ENCODE measurements at regions not wholly inside any gene's neighbourhood (a gene's known extent, or its start where the extent isn't known, plus 50 kb on each side); places are given as distances from the start of the nearest gene placed in this dataset.
"Not testable (repeated sequence)": the region's sequence is repeated elsewhere in the genome, so short reads cannot be mapped to it uniquely, and the experiment has no call there.

DNA sequence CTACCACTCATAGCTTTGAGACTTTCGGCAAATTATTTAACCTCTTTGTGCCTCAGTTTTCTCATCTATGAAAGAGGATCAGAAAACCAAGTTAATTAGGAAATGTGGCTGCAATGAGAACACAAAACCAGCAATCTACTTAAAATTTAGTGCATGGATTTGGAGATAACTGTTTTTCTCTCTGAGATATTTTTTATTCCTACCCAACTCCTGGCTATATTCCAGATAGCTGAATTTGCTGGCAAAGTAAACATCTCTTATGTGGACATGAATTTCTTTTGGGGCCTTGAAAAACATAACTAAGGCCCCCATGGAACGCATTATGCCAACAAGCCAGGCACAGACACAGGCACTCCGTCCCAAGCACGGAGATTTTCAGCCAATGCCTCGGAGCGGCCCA is 53.4 kb upstream of the FOXN3 start:
- Histone ChIP-seq H3K4me3 (replicated peaks; ENCODE audit: insufficient read depth, low read length) (no peak overlapping the region), H3K27ac (replicated peaks) (no peak overlapping the region), H3K27me3 (ENCODE audit: insufficient read depth, poor library complexity, severe bottlenecking) (no peaks in the 10 kb centered on the region)
- no peak for TF ChIP-seq GABPA (IDR thresholded peaks at IDR 0.05; ENCODE audit: low read depth)
- TF ChIP-seq, protein P1, sequence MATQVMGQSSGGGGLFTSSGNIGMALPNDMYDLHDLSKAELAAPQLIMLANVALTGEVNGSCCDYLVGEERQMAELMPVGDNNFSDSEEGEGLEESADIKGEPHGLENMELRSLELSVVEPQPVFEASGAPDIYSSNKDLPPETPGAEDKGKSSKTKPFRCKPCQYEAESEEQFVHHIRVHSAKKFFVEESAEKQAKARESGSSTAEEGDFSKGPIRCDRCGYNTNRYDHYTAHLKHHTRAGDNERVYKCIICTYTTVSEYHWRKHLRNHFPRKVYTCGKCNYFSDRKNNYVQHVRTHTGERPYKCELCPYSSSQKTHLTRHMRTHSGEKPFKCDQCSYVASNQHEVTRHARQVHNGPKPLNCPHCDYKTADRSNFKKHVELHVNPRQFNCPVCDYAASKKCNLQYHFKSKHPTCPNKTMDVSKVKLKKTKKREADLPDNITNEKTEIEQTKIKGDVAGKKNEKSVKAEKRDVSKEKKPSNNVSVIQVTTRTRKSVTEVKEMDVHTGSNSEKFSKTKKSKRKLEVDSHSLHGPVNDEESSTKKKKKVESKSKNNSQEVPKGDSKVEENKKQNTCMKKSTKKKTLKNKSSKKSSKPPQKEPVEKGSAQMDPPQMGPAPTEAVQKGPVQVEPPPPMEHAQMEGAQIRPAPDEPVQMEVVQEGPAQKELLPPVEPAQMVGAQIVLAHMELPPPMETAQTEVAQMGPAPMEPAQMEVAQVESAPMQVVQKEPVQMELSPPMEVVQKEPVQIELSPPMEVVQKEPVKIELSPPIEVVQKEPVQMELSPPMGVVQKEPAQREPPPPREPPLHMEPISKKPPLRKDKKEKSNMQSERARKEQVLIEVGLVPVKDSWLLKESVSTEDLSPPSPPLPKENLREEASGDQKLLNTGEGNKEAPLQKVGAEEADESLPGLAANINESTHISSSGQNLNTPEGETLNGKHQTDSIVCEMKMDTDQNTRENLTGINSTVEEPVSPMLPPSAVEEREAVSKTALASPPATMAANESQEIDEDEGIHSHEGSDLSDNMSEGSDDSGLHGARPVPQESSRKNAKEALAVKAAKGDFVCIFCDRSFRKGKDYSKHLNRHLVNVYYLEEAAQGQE (IDR thresholded peaks at IDR 0.05; ENCODE audit: insufficient replicate concordance, low read depth), result no peak
- TF ChIP-seq, protein P2, sequence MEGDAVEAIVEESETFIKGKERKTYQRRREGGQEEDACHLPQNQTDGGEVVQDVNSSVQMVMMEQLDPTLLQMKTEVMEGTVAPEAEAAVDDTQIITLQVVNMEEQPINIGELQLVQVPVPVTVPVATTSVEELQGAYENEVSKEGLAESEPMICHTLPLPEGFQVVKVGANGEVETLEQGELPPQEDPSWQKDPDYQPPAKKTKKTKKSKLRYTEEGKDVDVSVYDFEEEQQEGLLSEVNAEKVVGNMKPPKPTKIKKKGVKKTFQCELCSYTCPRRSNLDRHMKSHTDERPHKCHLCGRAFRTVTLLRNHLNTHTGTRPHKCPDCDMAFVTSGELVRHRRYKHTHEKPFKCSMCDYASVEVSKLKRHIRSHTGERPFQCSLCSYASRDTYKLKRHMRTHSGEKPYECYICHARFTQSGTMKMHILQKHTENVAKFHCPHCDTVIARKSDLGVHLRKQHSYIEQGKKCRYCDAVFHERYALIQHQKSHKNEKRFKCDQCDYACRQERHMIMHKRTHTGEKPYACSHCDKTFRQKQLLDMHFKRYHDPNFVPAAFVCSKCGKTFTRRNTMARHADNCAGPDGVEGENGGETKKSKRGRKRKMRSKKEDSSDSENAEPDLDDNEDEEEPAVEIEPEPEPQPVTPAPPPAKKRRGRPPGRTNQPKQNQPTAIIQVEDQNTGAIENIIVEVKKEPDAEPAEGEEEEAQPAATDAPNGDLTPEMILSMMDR (IDR thresholded peaks at IDR 0.05; ENCODE audit: insufficient read depth, low read length), result no peak
- no peak for TF ChIP-seq SPI1 (IDR thresholded peaks at IDR 0.05; ENCODE audit: borderline replicate concordance, low read depth)
- no peak for DNase-seq (ENCODE audit: low read depth in 1 of 2, low spot score in 1 of 2)

DNA sequence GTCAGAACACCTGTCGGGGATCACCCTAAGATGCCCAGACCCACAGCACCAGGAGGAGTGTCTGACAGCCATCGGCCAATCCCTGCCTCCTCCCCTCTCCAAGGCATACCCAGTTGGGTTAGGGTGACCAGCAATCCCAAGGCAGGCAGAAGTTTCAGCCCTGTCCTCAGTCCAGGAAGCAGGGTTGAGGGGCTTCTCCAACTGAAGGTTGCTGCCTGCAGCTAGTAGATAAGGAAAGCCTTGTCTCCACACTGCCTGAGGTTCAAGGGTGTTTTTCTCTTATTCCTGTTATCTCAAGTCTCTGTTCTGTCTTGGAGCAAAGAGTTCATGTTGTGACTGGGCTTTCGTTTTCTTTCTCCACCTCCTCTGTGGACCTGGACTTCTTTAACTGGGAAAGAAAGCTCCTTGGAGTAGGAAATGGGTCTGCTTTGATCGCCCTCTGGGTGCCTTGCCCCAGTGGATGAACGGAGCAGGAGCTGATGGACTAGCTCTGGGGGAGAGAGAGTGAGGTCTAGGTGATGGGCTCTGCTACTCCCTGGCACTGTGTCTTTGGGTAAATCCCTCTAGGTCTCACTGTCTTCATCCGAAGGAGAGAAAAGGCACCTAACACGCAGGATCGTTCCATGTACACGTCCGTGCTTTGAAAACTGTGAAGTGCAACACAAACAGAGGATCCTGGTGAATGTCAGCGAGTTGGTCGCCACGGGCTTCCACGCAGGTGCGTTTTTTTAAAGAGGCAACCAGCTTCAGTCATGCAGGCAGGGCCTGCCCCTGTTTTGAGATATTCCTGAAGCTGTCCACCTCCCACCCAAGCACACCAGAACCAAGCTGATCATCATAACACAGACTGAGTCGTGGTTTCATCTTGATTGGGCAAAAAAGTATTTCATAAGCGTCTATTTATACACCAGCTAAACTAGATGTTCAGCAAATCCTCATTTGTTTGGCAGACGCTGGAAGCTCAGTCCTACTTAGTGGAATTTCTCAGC is 52.5 kb upstream of the FOXN3 start:
- TF ChIP-seq SPI1 (IDR thresholded peaks at IDR 0.05; ENCODE audit: borderline replicate concordance, low read depth) (no peak), POLR2AphosphoS5 (IDR thresholded peaks at IDR 0.05; ENCODE audit: low read depth) (no peak)
- TF ChIP-seq, protein P1 (IDR thresholded peaks at IDR 0.05; ENCODE audit: insufficient replicate concordance, low read depth), result no peak
- TF ChIP-seq, protein P2 (IDR thresholded peaks at IDR 0.05; ENCODE audit: insufficient read depth, low read length), result no peak
- Histone ChIP-seq H3K27ac (replicated peaks) (no peak overlapping the region), H3K27me3 (ENCODE audit: insufficient read depth, poor library complexity, severe bottlenecking) (no peaks in the 10 kb centered on the region), H3K4me3 (replicated peaks; ENCODE audit: insufficient read depth, low read length) (no peak overlapping the region)
- peak in 1 of 2 experiments; percentile 21 for DNase-seq (ENCODE audit: low read depth in 1 of 2, low spot score in 1 of 2)

DNA sequence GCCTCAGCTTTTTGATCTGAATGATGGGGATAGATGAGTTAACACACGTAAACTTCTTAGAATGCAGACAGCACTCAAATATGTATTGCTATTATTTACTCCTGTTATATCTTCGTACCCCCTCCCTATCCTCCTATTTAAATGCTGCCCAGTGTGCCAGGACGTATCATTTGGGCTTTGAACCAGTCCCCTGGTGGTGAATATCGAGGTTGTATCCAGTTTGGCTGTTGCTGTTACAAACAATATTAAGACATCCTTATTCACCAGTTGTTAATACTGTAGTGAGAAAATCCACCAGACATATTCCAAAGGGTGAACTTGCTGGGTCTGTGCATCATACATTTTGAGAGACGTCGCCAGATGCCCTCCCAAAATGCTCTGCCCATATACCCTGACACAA is 51.5 kb upstream of the FOXN3 start:
- DNase-seq (ENCODE audit: low read depth in 1 of 2, low spot score in 1 of 2), result no peak

DNA sequence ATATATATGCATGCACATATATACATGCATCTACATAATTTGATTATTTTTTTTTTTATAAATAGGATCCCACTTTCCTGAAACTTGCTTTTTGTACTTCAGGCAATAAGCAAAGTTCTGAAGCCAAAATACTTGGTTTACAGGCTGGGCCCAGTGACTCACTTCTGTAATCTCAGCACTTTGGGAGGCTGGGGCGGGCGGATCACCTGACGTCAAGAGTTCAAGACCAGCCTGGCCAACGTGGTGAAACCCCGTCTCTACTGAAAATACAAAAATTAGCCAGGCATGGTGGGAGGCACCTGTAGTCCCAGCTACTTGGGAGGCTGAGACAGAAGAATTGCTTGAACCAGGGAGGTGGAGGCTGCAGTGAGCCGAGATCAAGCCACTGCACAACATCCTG is 51.0 kb upstream of the FOXN3 start:
- not testable (repeated sequence) for H3K27me3 ChIP-seq (ENCODE audit: insufficient read depth, poor library complexity, severe bottlenecking); H3K27ac ChIP-seq (replicated peaks)

More for the DNA sequence above, 51.5 kb upstream of the FOXN3 start:
- H3K27me3 ChIP-seq (ENCODE audit: insufficient read depth, poor library complexity, severe bottlenecking), result no peaks in the 10 kb centered on the region
- no peak overlapping the region for H3K27ac ChIP-seq (replicated peaks)
- TF ChIP-seq, protein P2 (IDR thresholded peaks at IDR 0.05; ENCODE audit: insufficient read depth, low read length), result no peak
- TF ChIP-seq POLR2AphosphoS5 (IDR thresholded peaks at IDR 0.05; ENCODE audit: low read depth), result no peak
- TF ChIP-seq, protein P1 (IDR thresholded peaks at IDR 0.05; ENCODE audit: insufficient replicate concordance, low read depth), result no peak
- TF ChIP-seq SPI1 (IDR thresholded peaks at IDR 0.05; ENCODE audit: borderline replicate concordance, low read depth), result no peak
- TF ChIP-seq GABPA (IDR thresholded peaks at IDR 0.05; ENCODE audit: low read depth), result no peak
- no peak overlapping the region for H3K4me3 ChIP-seq (replicated peaks; ENCODE audit: insufficient read depth, low read length)

More for the DNA sequence above, 51.0 kb upstream of the FOXN3 start:
- not testable (repeated sequence) for H3K4me3 ChIP-seq (replicated peaks; ENCODE audit: insufficient read depth, low read length); DNase-seq (ENCODE audit: low read depth in 1 of 2, low spot score in 1 of 2)
